AG20443 (cell line): ENCODE measurements at regions not wholly inside any gene's neighbourhood (a gene's known extent, or its start where the extent isn't known, plus 50 kb on each side); places are given as distances from the start of the nearest gene placed in this dataset.
"Not testable (repeated sequence)": the region's sequence is repeated elsewhere in the genome, so short reads cannot be mapped to it uniquely, and the experiment has no call there.

Experiments used
- DNase-seq: peaks from one replicate; pipeline ENCODE4 v3.0.0; 2012; ENCODE audit warnings: low spot score, mixed read lengths

DNA sequence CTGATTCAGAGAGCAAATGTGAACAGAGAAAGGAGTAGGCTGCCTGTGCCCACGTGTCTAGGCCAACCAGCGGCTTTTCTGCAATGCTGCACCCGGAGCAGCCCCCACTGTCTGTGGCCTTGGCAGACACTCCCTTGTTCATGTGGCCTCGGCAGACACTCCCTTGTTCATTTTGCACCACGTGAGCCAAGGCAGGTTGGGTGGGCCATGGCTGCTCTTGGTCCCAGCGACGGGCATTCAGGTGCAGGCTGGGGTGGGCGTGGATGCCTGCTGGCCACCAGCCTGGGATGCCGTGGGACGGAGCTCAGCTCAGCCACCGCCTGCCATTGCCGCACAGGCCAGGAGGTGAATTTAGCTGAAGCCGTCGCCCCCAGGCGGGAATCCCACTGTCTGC, 159.8 kb downstream of the LAT start:
- DNase-seq: not testable (repeated sequence)

DNA sequence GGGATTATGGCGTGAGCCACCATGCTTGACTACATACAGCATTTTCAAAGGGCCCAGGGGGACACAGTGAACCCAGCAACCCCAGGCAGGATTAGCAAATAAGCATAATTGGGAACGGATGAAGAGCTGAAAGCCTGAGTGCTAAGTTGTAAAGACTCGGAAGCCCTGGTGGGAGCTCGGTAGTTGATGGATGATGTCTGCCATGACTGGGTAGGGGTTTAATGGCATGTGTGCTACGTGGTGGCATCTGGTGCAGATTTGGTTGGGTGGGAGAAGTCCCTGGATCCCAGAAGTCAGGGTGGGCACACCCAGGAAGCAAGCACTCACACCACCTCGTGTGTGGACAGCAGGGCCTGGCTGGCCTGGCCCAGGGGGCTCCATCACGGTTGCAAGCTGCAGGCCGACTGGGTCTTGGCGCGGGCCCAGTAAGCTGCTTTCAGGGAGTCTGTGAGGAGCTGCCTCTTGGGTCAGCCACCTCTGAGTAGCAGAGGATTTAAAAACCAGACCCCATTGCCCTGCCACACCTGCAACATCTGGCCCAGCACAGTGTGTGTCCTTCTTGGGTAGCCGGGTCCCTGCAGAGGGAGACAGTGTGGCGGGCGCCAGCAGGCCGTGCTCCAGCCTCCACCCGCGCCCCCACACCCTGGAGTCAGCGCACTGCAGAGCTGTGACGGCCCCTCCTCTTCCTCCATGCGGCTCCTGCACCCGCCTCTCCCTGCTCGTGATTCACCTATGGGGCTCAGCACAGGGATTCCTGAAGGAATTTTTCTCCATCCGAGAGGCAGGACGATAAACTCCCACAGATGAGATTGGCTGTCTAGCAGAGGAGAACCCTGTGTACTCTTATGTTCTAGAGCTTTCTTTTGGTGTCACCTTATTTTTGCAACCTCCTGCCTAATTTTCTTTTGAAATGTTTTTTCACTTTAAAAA, 159.2 kb downstream of the LAT start:
- DNase-seq: not testable (repeated sequence)

DNA sequence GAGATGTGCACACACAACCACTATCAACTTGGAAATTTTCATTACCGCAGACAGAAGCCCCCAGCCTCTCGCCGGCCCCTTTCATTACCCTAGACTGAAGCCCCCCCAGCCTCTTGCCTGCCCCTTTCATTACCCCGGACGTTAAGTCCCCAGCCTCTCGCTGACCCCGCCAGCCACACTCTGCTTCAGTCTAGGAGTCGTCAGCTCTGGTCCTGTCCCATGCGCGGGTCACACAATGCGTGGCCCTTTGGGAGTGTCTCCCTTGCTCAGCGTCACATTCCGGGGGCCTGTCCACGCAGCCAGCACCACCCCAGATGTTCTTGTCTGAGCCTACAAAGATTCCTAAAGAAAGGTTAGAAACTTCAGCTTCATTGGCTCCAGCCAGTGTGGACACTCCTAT, 157.7 kb downstream of the LAT start:
- DNase-seq: not testable (repeated sequence)

DNA sequence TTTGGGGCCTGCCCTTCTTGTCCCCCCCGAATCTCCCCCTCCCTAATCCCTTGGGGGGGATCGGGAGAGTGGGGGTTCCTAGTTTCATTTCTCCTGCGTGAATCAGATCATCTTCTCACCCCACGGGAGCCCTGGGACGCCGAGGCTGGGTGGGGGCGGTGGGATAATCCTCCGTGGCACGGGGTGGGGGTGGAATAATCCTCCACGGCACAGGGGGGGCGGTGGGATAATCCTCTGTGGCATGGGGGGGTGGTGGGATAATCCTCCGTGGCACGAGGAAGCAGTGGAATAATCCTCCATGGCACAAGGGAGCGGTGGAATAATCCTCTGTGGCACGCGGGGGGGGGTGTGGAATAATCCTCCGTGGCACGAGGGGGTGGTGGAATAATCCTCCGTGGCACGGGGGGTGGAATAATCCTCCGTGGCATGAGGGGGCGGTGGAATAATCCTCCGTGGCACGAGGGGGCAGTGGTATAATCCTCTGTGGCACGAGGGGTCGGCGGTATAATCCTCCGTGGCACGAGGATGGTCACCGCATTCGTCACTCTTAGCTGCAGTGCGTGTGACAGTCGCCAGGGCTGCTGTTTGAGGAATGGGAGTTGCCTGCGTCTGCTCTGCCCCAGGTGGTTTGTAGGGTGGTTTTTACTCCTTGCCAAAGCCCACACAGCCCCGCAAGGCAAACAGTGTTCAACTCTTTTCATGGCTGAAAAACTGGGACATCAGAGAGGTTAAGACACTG, 156.9 kb downstream of the LAT start:
- no peak for DNase-seq

DNA sequence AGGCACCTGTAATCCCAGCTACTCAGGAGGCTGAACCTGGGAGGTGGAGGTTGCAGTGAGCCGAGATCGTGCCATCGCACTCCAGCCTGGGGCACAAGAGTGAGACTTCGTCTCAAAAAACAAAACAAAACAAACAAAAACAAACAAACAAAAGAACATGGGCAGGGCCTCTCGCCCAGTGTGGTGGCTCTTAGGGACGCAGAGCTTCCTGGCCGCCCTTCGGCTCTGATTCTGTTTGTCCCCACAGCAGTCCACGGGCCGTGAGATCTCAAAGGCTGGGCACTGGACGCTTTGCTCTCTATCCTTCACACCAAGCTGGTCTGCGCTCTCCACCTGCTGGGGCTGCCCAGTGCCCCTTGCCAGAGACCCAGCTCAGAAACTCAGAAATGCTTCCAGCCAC, 156.3 kb downstream of the LAT start:
- DNase-seq: not testable (repeated sequence)

DNA sequence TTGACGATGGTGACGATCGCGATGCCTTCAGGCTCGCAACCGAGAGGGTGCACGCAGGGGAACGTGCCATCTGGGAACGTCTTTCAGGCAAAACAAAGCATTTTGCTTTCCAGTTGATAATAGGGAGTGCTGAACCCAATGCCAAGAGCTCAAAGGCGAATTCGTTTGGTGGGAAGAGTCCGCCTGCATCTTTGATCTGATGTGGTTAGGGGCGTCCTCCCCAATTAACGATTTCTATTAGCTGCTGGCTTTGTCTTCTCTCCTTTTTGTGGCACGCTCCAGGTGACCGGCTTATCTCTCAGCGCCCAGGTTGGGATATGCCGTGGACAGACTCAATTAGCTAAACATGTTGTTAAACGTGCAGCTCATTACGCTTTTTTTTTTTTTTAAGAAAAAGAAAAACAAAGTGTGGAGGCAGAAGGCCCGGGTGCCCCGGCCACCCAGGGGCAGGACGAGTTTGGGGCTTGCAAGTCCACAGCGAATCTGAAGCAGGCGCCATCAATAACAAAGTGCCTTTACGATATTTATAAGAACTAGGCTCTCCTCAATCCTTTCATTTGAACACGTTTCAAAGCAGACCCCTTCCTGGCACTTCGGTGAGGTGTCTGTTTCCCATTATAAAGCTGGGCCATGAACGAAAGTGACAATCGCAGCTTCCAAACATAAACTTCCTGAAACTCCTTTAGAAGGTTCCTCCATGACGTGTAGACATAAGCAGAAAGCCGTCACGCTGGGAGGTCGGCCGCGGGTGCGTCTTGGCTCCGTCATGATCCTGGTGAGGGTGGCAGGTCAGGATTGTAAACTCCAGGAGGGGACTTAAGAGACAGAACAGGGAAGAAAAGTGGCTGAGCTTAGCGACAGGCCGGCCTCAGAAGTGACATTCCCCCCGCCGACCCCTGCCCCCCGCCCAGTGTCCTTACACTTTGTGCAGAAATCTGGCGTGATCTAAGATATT, 155.3 kb downstream of the LAT start:
- not testable (repeated sequence) for DNase-seq

DNA sequence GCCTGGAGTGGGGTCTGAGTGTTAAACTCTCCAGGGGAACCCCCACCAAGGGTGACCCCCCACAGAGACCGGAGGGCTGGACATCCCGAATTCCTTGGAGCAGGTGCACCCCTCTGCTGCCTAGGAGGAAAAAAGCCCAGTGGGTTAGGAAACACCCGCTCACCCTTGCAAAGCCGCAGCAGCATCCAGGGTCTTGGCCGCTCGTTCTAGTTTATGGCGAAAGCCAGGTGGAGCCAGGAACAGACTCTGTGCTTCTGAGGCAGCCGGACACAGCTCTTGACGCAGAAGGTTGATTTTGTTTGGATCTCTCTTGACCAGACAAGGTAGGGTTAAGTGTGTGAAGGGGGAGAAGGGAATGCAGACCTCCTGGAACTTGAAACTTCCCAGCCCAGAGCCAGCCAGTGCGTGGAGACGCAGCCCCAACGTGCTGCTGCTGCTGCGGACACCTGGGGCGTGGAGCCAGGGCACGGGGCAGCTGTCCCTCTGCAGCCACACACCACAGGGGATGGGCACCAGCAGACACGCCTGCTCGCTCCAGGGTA, 154.5 kb downstream of the LAT start:
- DNase-seq: no peak

DNA sequence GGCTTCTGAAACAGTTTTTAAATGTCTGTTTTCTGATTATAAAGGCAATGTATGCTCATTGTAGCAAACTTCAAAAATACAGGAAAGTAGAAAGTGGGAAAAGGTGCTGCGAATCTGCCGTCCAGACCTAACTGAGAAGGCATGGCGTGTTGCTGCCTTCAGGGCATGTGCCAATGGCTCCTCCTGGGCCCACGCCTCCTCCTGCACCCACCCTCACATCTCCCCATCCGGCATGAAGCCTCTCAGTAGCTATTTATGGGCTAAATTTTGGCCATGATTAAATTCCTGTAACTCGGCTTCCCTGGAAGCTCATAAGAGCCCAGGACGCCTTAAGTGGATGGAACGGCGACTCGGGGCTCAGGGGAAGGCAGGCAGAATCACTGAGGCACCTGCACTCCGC, 153.8 kb downstream of the LAT start:
- DNase-seq: not testable (repeated sequence)

DNA sequence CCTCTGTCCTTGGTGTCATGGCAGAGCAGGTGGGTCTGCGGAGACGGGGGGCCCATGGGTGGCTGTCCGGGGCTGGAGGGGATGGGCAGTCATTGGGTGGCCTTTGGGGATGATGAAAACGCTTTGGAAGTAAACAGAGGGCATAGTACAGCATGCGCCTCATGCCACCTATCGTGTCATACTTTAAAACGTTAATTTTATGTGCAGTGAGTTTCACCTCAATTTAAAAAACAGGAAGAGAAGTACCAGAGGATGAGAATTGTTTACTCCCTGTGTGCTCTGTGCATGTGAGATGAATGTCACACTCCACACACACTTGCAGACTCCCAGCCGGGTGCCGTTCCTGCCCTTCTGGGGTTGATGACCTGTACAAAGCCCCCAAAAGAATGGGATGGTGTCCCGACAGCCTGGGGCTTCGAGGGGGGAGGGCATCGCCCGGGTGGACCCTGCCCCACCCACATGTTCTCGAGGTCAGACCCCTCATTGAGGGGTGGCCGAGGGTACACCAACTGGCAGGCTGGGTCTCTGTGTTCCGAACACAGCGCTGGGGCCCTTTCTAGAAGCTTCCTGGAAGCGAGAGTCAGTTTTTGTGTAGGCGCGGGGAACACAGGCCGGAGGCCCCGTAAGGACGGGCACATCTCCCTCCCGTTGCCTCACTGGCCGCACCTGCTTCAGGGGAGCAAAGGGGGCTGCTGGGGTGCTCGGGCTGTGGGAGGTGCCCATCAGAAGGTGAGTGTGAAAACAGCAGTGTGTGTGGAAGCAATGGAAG, 153.2 kb downstream of the LAT start:
- DNase-seq: not testable (repeated sequence)

DNA sequence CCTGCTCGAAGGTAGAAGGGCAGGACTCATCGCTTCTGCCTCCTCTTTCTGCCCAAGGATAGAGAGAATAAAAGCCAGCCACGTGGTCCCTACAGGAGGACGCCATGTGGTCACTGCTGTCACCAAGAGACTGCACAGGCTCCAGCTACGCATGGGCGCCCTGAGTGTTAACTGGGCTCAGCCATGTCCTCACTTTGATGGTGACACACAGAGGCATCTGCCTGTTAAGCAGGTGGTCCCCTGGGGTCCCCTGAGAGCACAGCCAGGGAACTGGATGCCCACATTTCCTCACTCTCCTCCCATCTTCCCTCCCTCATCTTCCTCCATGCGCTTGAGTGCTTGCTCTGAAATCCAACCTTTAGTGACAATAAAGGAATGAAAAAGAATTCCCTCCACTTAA, 152.6 kb downstream of the LAT start:
- DNase-seq: not testable (repeated sequence)

DNA sequence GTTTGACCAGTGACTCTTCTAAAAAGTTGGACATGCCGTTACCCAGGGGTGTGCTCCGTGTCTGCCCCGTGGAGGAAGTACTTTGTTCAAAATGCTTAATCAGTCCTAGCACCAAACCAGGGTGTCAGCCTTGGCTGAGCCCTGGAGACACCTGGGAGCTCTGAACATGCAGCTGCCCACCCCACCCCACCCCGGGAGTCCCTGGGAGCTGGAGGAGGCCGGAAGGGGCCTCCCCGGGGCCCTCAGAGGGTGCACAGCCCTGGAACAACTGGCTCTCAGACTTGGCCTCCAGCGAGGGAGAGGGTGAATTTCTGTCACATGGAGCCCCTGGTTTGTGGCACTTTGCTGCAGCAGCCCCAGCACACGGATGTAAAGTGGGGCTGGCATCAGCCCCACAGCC, 152.1 kb downstream of the LAT start:
- not testable (repeated sequence) for DNase-seq

DNA sequence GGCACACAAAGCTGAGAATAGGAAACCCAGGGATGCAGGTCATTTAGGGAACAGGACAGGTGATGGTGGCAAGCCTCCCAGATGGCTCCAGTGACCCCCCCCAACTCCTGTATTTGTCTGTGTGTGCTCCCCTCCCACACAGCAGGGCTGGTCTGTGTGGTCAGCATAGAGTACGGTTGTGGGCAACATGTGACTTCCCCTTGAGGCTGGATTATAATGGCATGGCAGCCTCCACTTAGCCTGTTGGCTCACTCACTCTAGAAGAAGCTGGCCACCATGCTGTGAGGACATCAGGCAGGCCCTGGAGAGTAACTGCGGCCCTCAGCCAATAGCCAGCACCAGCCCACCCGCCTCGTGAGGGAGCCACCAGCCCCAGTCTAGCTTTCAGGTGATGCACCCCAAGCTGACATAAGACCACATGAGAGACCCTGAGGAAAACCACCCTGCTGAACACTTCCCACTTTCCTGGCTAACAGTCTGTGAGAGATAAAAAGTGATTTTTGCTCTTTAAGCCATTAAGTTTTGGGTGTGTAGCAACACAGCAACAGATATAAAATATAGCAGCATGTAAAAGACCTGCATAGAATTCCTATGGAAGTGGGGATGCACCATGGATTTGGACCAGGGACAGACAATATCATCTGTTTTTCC, 151.3 kb downstream of the LAT start:
- not testable (repeated sequence) for DNase-seq

DNA sequence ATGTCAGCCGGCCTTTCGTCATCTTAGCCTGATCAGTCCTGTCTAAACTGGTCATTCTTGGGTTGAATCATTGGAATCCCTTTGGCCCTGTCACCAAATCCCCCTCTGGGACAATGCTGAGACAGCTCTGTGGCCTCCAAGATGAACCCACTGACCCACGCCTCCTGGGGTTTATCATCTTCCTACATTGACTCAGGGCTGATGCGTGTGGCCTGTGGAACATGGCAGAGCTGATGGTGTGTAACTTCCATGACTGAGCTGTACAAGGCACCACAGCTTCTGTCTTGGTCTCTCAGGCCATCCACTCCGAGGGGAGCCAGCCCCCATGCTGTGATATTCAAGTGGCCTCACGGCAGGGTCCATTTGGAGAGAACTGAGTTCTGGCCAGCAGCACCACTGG, 150.2 kb downstream of the LAT start:
- DNase-seq: not testable (repeated sequence)

DNA sequence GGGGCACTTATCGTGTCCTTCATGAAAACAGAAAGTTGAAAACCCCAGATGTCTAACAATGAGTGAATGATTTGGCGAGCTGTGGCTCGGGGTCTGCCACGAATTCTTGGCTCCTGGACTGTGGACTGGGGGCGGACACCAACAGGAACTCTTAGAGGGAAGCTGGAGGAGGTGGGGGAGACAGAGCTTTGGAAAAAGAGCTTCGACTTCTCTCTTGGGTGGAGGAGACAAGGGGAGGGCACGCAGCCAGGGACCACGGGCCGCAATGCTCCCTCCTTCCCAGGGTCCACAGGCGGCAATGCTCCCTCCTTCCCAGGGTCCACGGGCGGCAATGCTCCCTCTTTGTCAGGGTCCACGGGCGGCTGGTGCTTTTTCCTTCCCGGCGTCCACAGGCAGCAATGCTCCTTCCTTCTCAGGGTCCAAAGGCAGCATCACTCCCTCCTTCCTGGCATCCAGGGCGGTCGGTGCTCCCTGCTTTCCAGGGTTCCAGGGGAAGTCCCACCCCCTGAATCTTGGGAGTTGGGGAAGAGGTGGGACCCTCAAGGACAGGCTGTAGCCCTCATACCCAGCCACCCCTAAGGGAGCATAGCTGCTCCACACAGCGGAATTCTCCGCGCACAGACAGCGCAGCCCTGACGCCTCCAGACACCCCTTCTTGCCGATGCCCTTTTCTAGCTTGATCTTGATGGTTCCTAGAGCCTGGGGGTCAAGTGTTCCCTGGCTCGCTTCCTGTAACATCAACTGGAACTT, 149.0 kb downstream of the LAT start:
- DNase-seq: not testable (repeated sequence)

DNA sequence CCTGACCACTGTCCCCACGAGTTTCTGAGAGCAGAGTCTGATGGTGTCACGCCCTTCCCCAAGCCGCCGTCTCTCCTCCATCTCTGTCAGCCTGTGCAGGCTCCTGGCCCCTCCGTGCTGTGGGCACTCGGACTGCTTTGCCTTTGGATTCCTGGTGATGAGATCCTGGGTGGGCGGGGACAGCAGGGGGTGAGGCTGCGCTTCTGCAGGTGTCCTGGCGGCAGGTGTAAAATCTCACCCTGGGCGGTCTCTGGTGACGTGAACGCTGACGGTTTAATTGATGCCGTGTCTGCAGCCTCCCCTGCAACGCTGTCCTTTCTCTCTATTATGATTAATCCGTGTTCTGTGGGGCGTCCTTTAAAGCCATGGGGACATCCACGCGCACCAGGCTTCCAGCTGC, 148.0 kb downstream of the LAT start:
- DNase-seq: not testable (repeated sequence)

DNA sequence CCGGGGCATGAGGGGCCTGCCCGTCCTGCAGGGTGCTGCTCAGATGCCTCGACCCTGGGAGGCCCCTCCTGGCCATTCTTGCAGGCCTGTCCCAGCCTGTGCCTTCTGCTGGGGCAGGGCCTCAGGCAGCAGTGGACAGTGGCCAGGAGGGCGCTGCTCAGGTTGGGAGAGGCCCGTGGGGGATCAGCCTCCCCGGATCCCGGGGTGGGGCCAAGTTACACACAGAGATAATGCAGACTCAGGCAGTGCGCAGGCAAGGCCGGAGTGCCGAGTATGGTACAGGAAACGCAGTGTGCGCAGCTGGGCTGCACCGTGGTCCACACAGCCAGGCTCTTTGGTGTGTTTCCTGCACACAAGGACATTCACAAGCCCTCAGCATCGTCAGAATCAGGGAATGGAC, 147.6 kb downstream of the LAT start:
- not testable (repeated sequence) for DNase-seq

DNA sequence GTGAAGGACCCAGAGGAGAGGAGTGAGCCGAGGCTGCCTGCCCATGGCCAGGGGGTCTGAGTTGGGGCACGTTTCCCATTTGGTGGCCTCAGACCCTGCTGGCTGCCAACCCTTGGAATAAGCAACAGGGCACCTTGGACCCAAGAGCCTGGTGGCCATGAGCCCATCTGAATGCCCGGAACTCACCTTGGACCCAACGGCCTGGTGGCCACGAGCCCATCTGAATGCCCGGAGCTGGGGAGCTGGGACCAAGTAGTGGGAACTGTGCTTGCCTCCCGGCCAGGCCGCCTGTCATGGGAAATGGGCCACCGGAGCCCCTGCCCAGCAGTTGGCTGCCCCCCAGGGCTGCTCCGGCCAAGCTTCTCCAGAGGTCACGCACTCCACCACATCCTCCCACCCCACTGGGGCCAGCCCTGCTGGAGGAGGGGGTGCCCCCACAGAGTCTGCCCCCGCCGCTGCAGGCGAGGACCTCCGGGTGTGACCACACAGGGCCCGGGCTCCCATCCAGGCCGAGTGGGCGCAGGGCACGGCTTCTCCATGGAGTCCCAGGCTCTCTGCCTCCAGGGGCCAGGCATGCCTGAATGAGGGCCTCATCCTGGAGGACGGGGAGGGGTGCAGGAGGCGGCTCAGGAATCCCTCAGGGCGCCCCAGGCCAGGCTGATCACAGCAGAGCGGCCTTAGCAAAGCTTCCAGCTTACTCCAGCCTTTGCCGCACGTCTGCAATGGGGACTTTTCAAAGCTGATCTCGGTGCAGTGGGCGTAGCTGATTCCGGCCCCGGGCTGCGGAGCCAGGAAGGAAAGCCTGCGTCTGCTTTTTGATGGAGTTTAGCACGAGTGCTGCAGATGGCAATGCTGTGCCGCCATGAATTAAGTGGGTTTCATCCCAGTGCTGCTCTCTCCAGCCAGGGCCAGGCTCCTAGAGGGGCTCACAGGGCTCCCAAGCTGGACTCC, 146.3 kb downstream of the LAT start:
- DNase-seq: peak; percentile 14

DNA sequence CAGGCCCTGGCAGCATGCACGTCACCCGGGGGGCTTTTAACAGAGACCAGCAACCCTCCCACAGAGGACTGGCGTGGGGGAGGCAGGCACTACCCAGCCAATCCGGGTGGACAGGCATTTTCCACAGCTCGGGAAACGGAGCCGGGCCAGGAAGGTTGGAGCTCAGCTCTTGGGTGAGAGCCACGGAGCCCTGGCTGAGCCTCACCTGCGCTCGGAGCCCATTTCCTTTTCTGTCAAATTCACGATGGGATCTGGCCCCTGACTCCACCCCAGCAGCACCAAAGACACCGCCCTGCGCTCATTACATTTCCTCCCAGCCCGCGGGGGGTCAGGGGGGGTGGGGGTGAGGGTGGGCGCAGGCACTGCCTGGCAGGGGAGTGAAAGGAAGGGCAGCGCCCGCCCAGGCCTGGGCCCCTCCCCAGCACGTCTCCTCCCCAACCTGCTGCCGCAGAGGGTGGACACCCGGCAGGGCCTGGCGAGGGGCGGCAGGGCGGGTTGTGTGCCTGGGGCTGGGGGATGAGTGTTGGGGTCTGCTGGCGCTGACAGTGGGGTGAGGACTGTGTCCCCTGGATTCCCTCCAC, 145.4 kb downstream of the LAT start:
- not testable (repeated sequence) for DNase-seq
